Aorta (tissue), 5 donors: ENCODE measurements at regions not wholly inside any gene's neighbourhood (a gene's known extent, or its start where the extent isn't known, plus 50 kb on each side); places are given as distances from the start of the nearest gene placed in this dataset.
A peak's percentile ranks its signal among the peaks of the same experiment; 100 is the strongest.

Experiments used
- ATAC-seq: fragments of 200-7000 bp; cut with Tn5 transposase; one replicate; pipeline ENCODE4 v1.9.1; 2022; ENCODE audit warnings: moderate library complexity; ENCODE audit not compliant: low FRiP score
- DNase-seq, 2 donors: peaks; one replicate each; pipeline ENCODE4 v3.0.0-alpha.2; 2020
- H3K27ac ChIP-seq, 2 donors: one replicate each; pipeline ENCODE4 v1.5.1; 2013; ENCODE audit warnings: low read length in 2 of 2, mild to moderate bottlenecking in 2 of 2, moderate library complexity in 2 of 2, control low read depth in 1 of 2, inconsistent platforms in 1 of 2, low read depth in 1 of 2
- H3K27me3 ChIP-seq, 2 donors: one replicate each; pipeline ENCODE4 v1.6.1; 2013; ENCODE audit warnings: control low read depth in 1 of 2, low read length in 1 of 2, mild to moderate bottlenecking in 1 of 2, moderate library complexity in 1 of 2; ENCODE audit not compliant: insufficient read depth in 2 of 2, control insufficient read depth in 1 of 2
- H3K36me3 ChIP-seq, 2 donors: one replicate each; pipeline ENCODE4 v1.6.1; 2013; ENCODE audit warnings: control low read depth in 1 of 2, low read length in 1 of 2, mild to moderate bottlenecking in 1 of 2; ENCODE audit not compliant: insufficient read depth in 2 of 2, control insufficient read depth in 1 of 2
- H3K4me1 ChIP-seq, 2 donors: one replicate each; pipeline ENCODE4 v1.6.1; 2013; ENCODE audit warnings: low read length in 2 of 2, control low read depth in 1 of 2, mild to moderate bottlenecking in 1 of 2, moderate library complexity in 1 of 2; ENCODE audit not compliant: insufficient read depth in 2 of 2, control insufficient read depth in 1 of 2
- H3K4me3 ChIP-seq, 2 donors: one replicate each; pipeline ENCODE4 v1.5.1; 2013; ENCODE audit warnings: low read length in 2 of 2, control low read depth in 1 of 2, mild to moderate bottlenecking in 1 of 2
- H3K9me3 ChIP-seq: one replicate; pipeline ENCODE4 v1.6.1; 2013; ENCODE audit warnings: mild to moderate bottlenecking, low read length; ENCODE audit not compliant: control insufficient read depth
- WGBS, 2 donors: extraction: QIAGEN DNeasy Blood & Tissue Kit; methylation state at CpG; one replicate each; pipeline ENCODE4 v1.1.7; 2013; 5-methylcytosine and 5-hydroxymethylcytosine counted together
- intact Hi-C, 2 donors: fragments of 100-400 bp; cut with DNase I; formaldehyde crosslinking; loops; one replicate each; pipeline versions ENCODE4 v1.14.2 to v1.15.0; 2022
- donor health status: healthy with polysubstance abuse.
- donor health status: Bipolar disorder and iron deficiency.
- donor health status: DM: no; HTN: no; CAD: no.
- donor health status: DM: no; HTN: no; CAD: no.
- donor health status: DM: yes; HTN: yes; CAD: no.

- WGBS, 2 donors: 92 to 97% methylated on average over 2 of the region's 2 CpGs
These were observed 246.5 kb upstream of the CDIN1 start for GRCh38 chr15:36332896-36333295.

DNA sequence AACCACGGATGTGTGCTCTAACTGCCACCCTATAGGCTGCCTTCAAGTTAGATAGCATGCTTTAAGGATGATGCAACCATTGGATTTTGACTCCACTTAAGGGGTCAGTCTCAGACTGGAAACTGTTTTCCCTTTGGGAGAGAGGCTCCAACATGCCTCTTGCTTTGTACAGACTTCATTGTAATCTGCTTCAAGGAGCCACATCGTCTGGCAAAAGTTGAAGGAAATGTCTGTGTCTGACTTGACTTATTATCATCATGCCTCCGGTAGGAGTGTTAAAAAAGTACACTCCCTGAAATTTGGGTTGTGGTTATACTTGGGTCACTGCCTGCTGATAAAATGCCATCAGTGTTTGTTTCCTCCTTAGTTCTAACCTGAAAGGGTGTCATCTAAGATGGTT is 245.4 kb upstream of the CDIN1 start:
- WGBS, 2 donors: 19 to 29% methylated on average over 3 of the region's 3 CpGs
- H3K36me3 ChIP-seq: no peaks in the 10 kb centered on the region
- DNase-seq (no peak), ATAC-seq (no peak)
- no peaks in the 10 kb centered on the region for H3K27me3 ChIP-seq
- peaks cover 0 to 2% of the 10 kb centered on the region in 2 donors for H3K4me1 ChIP-seq
- H3K4me3 ChIP-seq: no peak overlapping the region
- H3K27ac ChIP-seq: no peak overlapping the region
- H3K9me3 ChIP-seq: no peaks in the 10 kb centered on the region
- intact Hi-C loops: no loop called here

More at GRCh38 chr15:36332896-36333295, 246.5 kb upstream of the CDIN1 start:
- Histone ChIP-seq H3K9me3 (no peaks in the 10 kb centered on the region), H3K27ac (no peak overlapping the region), H3K4me3 (no peak overlapping the region), H3K27me3 (no peaks in the 10 kb centered on the region), H3K36me3 (no peaks in the 10 kb centered on the region), H3K4me1 (peaks cover 0 to 2% of the 10 kb centered on the region in 2 donors)
- ATAC-seq: no peak
- intact Hi-C loops: no loop called here
- DNase-seq: no peak

GRCh38 chr15:36335224-36335623 is 244.2 kb upstream of the CDIN1 start:
- Histone ChIP-seq H3K27me3 (no peaks in the 10 kb centered on the region), H3K9me3 (no peaks in the 10 kb centered on the region), H3K36me3 (no peaks in the 10 kb centered on the region), H3K27ac (no peak overlapping the region), H3K4me3 (no peak overlapping the region), H3K4me1 (peaks cover 0 to 2% of the 10 kb centered on the region in 2 donors)
- WGBS, 2 donors: 91% methylated on average over 2 of the region's 2 CpGs
- intact Hi-C loops: no loop called here
- DNase-seq: no peak
- no peak for ATAC-seq

- intact Hi-C loops: no loop called here
- 99 to 100% methylated on average over 1 of the region's 1 CpG for WGBS, 2 donors
These were observed 243.8 kb upstream of the CDIN1 start for GRCh38 chr15:36335659-36336058.

DNA sequence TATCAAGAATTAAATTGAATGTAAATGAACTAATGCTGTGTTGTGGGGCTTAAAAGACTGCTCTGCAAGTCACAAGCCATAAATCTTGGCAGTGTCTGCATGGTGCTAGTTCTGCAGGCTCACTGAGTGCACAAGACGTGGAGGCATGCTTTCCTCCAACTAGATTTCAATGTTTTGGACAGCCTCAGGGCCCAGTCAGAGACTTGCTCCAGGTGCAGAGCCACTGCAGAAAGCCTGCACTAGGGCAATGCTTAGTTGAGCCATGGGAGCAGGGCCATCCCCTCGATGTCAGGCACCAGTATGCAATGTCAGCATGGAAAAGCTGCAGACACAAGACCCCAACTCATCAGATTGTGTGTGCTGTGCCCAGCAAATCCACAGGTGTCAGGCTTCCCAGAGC is 234.5 kb upstream of the CDIN1 start:
- DNase-seq: no peak
- WGBS, 2 donors: 65 to 66% methylated on average over 2 of the region's 2 CpGs
- ATAC-seq: no peak
- Histone ChIP-seq H3K4me3 (no peak overlapping the region), H3K27ac (no peak overlapping the region), H3K27me3 (no peaks in the 10 kb centered on the region), H3K9me3 (no peaks in the 10 kb centered on the region), H3K4me1 (no peaks in the 10 kb centered on the region), H3K36me3 (no peaks in the 10 kb centered on the region)
- intact Hi-C loops: no loop called here

More at GRCh38 chr15:36335659-36336058, 243.8 kb upstream of the CDIN1 start:
- H3K27me3 ChIP-seq: no peaks in the 10 kb centered on the region
- ATAC-seq (no peak), DNase-seq (no peak)
- no peak overlapping the region for H3K27ac ChIP-seq
- no peaks in the 10 kb centered on the region for H3K36me3 ChIP-seq
- H3K9me3 ChIP-seq: no peaks in the 10 kb centered on the region
- H3K4me3 ChIP-seq: no peak overlapping the region
- peaks cover 0 to under 1% of the 10 kb centered on the region in 2 donors for H3K4me1 ChIP-seq

DNA sequence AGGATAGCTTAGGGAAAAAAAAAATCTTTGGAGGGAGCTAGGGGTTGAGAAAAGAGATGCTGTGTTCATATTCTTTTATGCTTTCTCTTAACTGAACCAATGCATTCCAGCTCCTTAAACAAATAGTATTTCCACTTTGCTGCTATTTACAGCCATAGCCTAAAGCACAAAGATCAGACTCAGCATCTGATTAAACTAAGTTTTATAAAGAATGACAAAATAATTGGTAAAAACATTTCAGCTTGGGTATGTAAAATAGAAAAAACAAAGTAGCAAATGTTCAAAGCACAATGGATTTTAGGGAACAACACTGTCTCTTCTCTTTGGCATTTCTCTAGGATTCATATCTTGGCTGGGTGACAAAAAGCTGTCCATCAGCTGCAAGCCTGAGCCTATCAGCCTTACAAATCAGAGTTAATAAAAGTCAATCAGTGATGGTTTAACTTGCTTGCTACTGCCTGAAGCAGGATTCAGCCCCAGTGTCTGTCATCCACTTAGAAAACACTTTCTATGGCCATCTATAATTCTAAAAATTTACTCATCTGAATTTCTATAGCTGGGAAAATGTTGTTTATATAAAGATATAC is 232.1 kb upstream of the CDIN1 start:
- Histone ChIP-seq H3K27ac (no peak overlapping the region), H3K27me3 (no peaks in the 10 kb centered on the region), H3K4me1 (no peaks in the 10 kb centered on the region), H3K4me3 (no peak overlapping the region), H3K36me3 (no peaks in the 10 kb centered on the region), H3K9me3 (no peaks in the 10 kb centered on the region)
- DNase-seq: no peak
- ATAC-seq: no peak
- intact Hi-C loops: no loop called here

DNA sequence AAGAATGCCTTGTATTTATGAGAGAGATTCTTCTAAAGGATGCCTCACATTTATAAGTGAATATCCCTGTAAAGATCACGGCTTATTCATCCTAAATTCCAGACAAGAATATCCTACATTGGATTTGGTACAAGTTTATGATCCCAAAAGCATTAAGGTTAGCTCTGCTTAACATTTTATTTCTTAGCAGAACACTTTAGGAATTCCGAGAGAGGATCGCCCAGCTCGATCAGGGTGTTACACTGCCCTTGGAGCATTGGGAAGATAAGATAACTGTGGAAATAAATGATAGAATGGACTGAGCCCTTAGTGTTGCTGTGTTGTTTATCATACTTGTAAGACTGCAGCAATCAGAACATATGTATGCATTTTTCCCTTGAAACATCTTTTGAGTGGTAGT is 223.0 kb upstream of the CDIN1 start:
- Histone ChIP-seq H3K27ac (peak overlapping the region in 1 of 2 donors; percentile 85), H3K27me3 (no peaks in the 10 kb centered on the region), H3K4me3 (no peak overlapping the region), H3K4me1 (peaks cover 5 to 7% of the 10 kb centered on the region in 2 donors), H3K9me3 (no peaks in the 10 kb centered on the region), H3K36me3 (no peaks in the 10 kb centered on the region)
- DNase-seq (no peak), ATAC-seq (no peak)
- intact Hi-C loops: loop anchor here in 1 of 2 donors (10.0 kb wide), 1 partner anchor 248 kb away; no protein-coding TSS in a partner anchor
- WGBS, 2 donors: 36 to 39% methylated on average over 4 of the region's 4 CpGs

- WGBS, 2 donors: 2% methylated on average over 8 of the region's 8 CpGs
- Histone ChIP-seq H3K9me3 (no peaks in the 10 kb centered on the region), H3K4me1 (peaks cover 6 to 7% of the 10 kb centered on the region in 2 donors), H3K27me3 (no peaks in the 10 kb centered on the region), H3K27ac (peak overlapping the region; percentile 51 to 85), H3K36me3 (no peaks in the 10 kb centered on the region), H3K4me3 (no peak overlapping the region)
- DNase-seq: no peak
- intact Hi-C loops: loop anchor here in 1 of 2 donors (10.0 kb wide), 1 partner anchor 248 kb away; no protein-coding TSS in a partner anchor
- ATAC-seq: peak; percentile 89
These were observed 222.3 kb upstream of the CDIN1 start for GRCh38 chr15:36356978-36357601.

GRCh38 chr15:36358094-36358493 is 221.3 kb upstream of the CDIN1 start:
- DNase-seq: no peak
- intact Hi-C loops: loop anchor here in 1 of 2 donors (10.0 kb wide), 1 partner anchor 247 kb away; no protein-coding TSS in a partner anchor
- H3K36me3 ChIP-seq: no peaks in the 10 kb centered on the region
- WGBS, 2 donors: 2 to 3% methylated on average over 2 of the region's 2 CpGs
- no peaks in the 10 kb centered on the region for H3K27me3 ChIP-seq
- H3K9me3 ChIP-seq: no peaks in the 10 kb centered on the region
- H3K4me1 ChIP-seq: peaks cover 6 to 7% of the 10 kb centered on the region in 2 donors
- H3K27ac ChIP-seq: peak overlapping the region; percentile 43 to 85
- no peak overlapping the region for H3K4me3 ChIP-seq
- ATAC-seq: peak; percentile 56
